ENCODE measurements at regions not wholly inside any gene's neighbourhood (a gene's known extent, or its start where the extent isn't known, plus 50 kb on each side); places are given as distances from the start of the nearest gene placed in this dataset.
"Not testable (repeated sequence)": the region's sequence is repeated elsewhere in the genome, so short reads cannot be mapped to it uniquely, and the experiment has no call there.

- no peak for DNase-seq (ENCODE audit: low read depth)
Observed at GRCh38 chr12:125493704-125494308, 428.6 kb downstream of the AACS start.

- DNase-seq (ENCODE audit: low read depth) = peak; percentile 26
Observed at GRCh38 chr12:125503128-125503527, 437.9 kb downstream of the AACS start.

DNA sequence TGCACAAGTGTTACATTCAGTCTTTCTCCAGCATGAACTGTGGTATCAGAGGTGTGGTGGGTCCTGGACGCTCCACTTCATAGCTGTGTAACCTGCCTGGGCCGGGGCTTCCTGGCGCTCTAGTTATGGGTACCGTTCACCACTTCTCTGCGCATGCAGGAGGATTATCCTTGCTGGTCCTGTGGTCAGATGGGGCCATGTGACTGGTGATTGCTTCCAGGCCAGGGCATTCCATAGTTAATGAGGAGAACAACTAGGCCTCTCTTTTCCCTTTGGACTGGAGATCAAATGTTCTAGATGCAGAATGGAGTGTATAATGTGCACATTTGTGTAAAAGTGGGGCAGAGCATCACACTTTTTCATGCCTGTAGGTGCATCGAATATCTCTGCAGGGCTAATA, 444.0 kb downstream of the AACS start:
- no peak for DNase-seq (ENCODE audit: low read depth)

DNA sequence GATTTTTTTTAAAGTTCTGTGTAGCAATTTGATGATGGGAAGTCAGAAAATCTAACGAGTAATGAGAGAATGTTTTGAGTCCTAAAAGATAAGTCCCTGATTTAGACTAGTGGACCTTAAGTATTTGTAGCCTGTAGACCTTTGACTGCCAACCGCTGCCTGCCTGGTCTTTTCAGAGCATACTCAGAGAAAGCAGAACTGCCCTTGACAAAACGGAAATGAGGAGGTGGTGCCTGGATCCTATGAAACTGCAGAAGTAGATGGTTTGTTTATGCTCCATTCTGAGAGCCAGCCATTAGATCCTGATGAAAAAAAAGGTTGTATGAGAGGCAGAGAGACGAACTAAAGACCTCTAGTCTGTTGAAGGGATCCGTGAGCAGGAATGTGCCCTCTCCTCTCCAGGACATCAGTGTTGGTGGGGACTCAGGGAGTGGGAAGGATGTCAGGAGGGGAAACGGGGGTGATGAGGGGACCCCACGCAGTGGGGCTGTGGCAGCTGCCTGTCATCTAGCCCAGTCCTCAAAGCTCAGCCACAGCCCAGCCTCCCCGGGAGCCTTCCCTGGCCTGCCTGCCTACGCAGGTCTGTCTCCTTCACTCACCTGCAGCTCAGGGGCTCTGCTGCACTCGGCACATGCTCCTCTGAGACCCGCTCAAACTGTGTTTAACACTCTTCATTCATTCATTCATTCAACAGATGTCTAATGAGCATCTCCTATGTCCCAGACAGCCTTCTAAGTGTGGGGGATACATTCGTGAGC, 447.5 kb downstream of the AACS start:
- DNase-seq (ENCODE audit: low read depth) = no peak

GRCh38 chr12:125515887-125516286, 450.7 kb downstream of the AACS start:
- DNase-seq (ENCODE audit: low read depth) = no peak

DNA sequence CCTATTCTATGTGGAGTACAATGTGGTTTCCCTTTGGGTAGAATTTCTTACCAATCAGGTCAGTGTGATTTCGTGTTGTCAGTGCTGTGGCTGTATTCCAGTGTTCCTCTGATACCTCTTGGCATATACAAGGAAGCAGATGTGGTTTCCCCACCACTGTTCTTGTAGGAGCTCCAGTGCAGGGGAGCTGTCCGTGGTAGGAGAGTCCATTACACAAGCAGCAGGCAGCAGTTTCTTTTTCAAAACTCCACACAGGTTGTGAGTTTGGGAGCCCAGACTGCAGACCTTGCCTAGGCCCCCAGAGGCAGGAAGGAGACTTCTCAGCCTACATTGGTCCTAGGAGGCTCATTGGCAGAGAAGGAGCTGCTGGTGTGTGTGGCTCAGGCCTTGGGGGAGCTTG, 452.8 kb downstream of the AACS start:
- DNase-seq (ENCODE audit: low read depth) = no peak

GRCh38 chr12:125519026-125519651, 453.9 kb downstream of the AACS start:
- DNase-seq (ENCODE audit: low read depth) = no peak

DNA sequence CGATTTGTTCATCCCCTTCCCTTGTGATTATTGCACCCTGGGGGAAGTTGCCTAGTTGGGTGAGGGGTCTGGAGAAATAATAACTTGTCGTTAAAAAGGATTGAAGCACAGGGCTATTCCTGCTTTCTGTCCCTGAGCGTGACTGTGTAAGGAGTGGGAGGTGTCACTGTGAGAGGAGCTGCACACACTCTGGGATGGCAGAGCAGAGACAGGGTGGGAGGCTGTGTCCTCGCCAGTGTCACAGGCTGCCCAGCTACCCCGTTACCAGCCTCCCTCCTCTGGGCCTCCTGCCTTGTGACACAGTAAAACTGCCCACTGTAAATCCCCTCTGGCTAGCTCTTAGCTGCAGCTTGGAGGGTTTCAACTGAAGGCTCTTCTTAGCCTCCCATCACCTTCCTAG, 460.6 kb downstream of the AACS start:
- no peak for DNase-seq (ENCODE audit: low read depth)

DNA sequence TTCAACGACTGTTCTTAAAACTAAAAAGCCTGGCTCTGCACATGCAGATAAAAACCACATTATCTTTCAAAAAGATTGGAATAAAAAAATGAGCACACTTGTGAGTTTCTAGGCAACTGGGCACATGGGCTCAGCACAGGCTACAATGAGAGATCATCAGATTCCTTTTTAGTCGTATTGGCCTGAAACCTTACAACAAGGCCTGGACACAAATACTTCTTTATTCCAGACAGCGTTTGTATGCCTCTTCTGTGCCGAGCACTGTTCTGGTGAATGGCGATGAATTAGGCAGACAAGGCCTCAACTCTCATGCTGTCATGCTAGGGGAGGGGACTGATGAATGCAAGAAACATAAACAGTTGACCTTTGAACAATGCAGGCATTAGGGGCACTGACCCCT, 463.0 kb downstream of the AACS start:
- DNase-seq (ENCODE audit: low read depth) = no peak

DNA sequence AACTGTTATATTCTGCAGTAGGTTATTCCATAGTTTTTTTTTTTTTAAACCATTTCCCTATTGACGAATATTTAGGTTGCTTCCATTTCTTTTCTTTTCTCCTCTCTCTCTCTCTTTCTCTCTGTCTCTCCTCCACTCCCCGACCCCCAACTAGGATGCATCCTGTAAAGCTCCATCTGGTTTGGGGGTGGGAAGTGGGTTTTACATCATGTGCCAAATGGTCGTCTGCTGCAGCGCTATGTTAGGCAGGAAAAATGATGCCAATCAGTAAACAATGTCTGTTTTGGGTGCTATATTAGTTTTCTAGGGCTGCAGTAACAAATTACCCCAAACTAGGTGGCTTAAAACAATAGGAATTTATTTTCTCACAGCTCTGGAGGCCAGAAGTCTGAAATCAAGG, 465.0 kb downstream of the AACS start:
- no peak for DNase-seq (ENCODE audit: low read depth)

- DNase-seq (ENCODE audit: low read depth) = no peak
Observed at GRCh38 chr12:125530876-125531275, 465.6 kb downstream of the AACS start.

GRCh38 chr12:125531574-125531973, 466.3 kb downstream of the AACS start:
- no peak for DNase-seq (ENCODE audit: low read depth)

- DNase-seq (ENCODE audit: low read depth) = no peak
Observed at GRCh38 chr12:125533434-125534029, 468.3 kb downstream of the AACS start.

- no peak for DNase-seq (ENCODE audit: low read depth)
Observed at GRCh38 chr12:125538401-125539199, 473.4 kb downstream of the AACS start.

GRCh38 chr12:125540580-125541204, 475.5 kb downstream of the AACS start:
- no peak for DNase-seq (ENCODE audit: low read depth)

GRCh38 chr12:125544960-125545359, 479.7 kb downstream of the AACS start:
- DNase-seq (ENCODE audit: low read depth) = peak; percentile 6

DNA sequence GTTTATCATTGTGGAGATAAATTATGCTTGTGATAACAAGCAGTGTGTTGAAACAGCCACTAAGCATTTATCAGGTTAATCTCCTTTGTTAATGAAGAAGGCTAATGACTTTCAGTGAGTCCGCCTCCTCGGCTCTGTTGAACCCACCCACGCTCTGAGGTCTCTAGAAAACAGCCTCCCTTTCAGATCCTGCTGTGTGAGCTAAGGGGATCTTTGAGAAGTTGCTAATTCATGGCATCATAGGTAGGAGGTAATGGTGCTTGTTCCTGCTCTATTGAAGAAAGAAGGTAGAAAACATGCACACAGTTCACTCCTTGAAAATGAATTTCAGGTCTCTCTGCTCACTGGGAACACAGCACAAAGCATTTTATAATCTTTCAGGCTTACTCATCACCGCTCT, 483.9 kb downstream of the AACS start:
- no peak for DNase-seq (ENCODE audit: low read depth)

GRCh38 chr12:125549836-125550235, 484.6 kb downstream of the AACS start:
- DNase-seq (ENCODE audit: low read depth) = no peak

- DNase-seq (ENCODE audit: low read depth) = no peak
Observed at GRCh38 chr12:125552295-125552694, 487.1 kb downstream of the AACS start.

- DNase-seq (ENCODE audit: low read depth) = not testable (repeated sequence)
Observed at GRCh38 chr12:125561008-125561407, 495.8 kb downstream of the AACS start.

DNA sequence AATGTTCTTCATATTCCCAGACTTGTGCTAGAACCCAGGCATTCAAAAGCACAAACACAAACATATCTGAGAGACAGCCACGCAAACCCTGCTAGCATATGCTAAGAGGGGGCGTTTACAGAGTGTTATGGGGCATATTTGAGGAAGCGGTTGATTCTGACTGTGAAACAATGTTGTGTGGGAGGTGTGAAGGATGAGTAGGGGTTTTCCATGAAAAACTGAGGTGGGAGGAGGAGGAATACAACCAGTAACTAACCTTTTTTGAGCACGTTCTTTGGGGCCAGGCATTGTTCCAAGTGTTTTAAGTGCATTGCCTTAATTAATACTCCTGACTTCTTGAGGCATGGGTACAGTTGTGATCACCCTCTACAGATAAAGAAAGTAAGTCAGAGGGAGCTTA, 499.5 kb downstream of the AACS start:
- DNase-seq (ENCODE audit: low read depth) = no peak

DNA sequence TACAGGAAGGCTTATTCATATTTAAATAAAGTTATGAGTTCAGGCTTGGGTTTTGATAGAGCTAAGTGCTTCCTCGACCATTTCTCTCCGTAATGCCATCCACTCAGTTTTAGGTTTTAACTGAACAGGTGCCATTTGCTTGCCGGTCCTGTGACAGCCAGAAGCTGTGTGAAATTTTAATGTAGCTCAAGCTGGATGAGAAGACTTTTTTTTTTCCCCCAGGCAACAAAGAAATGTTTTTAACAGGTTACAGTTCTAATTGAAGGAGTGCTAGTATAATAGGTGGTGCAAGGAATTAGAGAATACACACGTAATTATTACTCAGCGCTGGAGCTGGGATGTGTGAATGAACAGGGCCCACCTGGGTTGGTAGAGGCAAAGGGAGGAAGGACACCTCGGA, 502.3 kb downstream of the AACS start:
- DNase-seq (ENCODE audit: low read depth) = no peak
